ENCODE measurements at regions not wholly inside any gene's neighbourhood (a gene's known extent, or its start where the extent isn't known, plus 50 kb on each side); places are given as distances from the start of the nearest gene placed in this dataset.

DNA sequence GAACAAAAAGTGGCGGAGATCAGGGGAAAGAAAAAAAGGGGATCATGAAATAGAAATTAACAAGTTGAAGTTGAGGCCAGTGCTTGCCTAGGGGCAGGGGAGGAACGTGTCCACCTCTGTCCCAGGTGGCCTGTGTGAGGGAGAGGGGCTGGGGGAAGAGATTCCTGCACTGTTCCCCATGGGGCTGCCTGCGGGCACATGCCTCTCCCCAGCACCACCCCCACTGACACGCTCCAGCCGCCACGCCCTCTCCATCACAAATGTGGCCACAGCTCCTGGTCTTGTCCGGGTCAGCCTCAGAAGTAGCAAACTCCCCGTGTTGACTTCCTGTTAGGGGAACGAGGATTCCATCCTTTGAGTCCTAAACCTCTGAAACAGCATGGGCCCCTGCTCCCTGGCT is 161.2 kb downstream of the GLI2 start:
- no peak for TF ChIP-seq TCF7 (IDR thresholded peaks at IDR 0.05; ENCODE audit: borderline replicate concordance)
- no peak for TF ChIP-seq SIN3A (IDR thresholded peaks at IDR 0.05; ENCODE audit: low read depth, low read length)
- no peak for TF ChIP-seq CHD4 (IDR thresholded peaks at IDR 0.05)
- TF ChIP-seq, protein P1, sequence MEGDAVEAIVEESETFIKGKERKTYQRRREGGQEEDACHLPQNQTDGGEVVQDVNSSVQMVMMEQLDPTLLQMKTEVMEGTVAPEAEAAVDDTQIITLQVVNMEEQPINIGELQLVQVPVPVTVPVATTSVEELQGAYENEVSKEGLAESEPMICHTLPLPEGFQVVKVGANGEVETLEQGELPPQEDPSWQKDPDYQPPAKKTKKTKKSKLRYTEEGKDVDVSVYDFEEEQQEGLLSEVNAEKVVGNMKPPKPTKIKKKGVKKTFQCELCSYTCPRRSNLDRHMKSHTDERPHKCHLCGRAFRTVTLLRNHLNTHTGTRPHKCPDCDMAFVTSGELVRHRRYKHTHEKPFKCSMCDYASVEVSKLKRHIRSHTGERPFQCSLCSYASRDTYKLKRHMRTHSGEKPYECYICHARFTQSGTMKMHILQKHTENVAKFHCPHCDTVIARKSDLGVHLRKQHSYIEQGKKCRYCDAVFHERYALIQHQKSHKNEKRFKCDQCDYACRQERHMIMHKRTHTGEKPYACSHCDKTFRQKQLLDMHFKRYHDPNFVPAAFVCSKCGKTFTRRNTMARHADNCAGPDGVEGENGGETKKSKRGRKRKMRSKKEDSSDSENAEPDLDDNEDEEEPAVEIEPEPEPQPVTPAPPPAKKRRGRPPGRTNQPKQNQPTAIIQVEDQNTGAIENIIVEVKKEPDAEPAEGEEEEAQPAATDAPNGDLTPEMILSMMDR (IDR thresholded peaks at IDR 0.05 in 2 of 3, conservative IDR thresholded peaks at IDR 0.05 in 1 of 3; ENCODE audit: control insufficient read depth in 2 of 3, extremely low read depth in 1 of 3, insufficient read depth in 1 of 3, low read depth in 3 of 3, low read length in 3 of 3), result no peak
- TF ChIP-seq EZH2 (IDR thresholded peaks at IDR 0.05; ENCODE audit: borderline replicate concordance, control insufficient read depth, low read depth, low read length), result no peak
- TF ChIP-seq ZNF274 (IDR thresholded peaks at IDR 0.05; ENCODE audit: insufficient read depth, insufficient read length), result no peak
- TF ChIP-seq, protein P2, sequence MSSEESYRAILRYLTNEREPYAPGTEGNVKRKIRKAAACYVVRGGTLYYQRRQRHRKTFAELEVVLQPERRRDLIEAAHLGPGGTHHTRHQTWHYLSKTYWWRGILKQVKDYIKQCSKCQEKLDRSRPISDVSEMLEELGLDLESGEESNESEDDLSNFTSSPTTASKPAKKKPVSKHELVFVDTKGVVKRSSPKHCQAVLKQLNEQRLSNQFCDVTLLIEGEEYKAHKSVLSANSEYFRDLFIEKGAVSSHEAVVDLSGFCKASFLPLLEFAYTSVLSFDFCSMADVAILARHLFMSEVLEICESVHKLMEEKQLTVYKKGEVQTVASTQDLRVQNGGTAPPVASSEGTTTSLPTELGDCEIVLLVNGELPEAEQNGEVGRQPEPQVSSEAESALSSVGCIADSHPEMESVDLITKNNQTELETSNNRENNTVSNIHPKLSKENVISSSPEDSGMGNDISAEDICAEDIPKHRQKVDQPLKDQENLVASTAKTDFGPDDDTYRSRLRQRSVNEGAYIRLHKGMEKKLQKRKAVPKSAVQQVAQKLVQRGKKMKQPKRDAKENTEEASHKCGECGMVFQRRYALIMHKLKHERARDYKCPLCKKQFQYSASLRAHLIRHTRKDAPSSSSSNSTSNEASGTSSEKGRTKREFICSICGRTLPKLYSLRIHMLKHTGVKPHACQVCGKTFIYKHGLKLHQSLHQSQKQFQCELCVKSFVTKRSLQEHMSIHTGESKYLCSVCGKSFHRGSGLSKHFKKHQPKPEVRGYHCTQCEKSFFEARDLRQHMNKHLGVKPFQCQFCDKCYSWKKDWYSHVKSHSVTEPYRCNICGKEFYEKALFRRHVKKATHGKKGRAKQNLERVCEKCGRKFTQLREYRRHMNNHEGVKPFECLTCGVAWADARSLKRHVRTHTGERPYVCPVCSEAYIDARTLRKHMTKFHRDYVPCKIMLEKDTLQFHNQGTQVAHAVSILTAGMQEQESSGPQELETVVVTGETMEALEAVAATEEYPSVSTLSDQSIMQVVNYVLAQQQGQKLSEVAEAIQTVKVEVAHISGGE (CRISPR knock-in tag; IDR thresholded peaks at IDR 0.05), result no peak
- no peak for TF ChIP-seq HCFC1 (IDR thresholded peaks at IDR 0.05; ENCODE audit: low read length)
- no peak for TF ChIP-seq ZNF217 (IDR thresholded peaks at IDR 0.05)
- TF ChIP-seq POLR2A (IDR thresholded peaks at IDR 0.05; ENCODE audit: low read depth, low read length), result no peak
- no peak for TF ChIP-seq SMAD5 (IDR thresholded peaks at IDR 0.05; ENCODE audit: low read depth)
- no peak for TF ChIP-seq YY1 (IDR thresholded peaks at IDR 0.05; ENCODE audit: low read depth, low read length)
- no peak for TF ChIP-seq MTA2 (IDR thresholded peaks at IDR 0.05; ENCODE audit: low read depth)
